ENCODE measurements at regions not wholly inside any gene's neighbourhood (a gene's known extent, or its start where the extent isn't known, plus 50 kb on each side); places are given as distances from the start of the nearest gene placed in this dataset.
"Not testable (repeated sequence)": the region's sequence is repeated elsewhere in the genome, so short reads cannot be mapped to it uniquely, and the experiment has no call there.

- no peak for DNase-seq (ENCODE audit: low read depth, low spot score)
Measured at GRCh38 chr6:155782739-155783459, 327.3 kb upstream of the NOX3 start.

DNA sequence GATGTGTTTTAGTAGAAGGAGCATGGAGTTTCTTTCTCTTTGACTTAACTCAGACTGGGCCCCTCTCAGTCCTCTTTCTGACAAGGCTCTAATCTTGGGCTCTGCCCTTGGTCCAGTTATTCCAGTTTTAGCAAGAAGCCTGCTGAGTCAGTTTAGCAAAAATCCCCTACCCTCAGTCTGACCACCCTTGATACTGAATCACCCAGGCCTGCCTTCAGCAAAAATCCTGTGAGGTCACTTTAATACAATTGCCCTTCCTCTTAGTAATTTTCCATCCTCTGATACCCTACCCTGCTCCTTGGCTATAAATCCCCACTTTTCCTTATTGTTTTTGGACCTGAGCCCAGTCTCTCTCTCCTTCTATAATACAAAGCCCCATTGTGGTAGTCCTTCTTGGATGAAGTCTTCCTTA is 326.7 kb upstream of the NOX3 start:
- no peak for DNase-seq (ENCODE audit: low read depth, low spot score)

DNA sequence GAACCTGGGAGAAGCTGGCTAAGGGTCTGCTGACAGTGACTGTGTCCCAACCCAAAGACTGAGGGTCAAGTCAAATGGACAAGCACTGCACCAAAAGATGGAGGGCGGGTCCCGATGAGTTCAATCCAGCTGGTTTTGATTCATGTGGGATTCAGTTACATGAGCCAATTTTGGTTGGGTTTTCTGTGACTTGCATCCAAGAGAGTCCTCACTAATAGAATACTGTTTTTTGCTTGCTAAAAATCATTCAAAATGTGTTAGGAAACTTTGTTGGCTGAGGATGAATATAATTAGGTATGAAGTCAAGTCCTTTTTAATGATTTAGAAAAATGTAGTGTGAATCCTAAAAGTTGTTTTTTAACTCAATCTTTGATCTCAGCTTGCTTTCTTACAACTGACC is 323.8 kb upstream of the NOX3 start:
- no peak for DNase-seq (ENCODE audit: low read depth, low spot score)

- DNase-seq (ENCODE audit: low read depth, low spot score), result no peak
Measured at GRCh38 chr6:155778336-155778735, 322.7 kb upstream of the NOX3 start.

GRCh38 chr6:155771822-155772221 is 316.2 kb upstream of the NOX3 start:
- no peak for DNase-seq (ENCODE audit: low read depth, low spot score)

GRCh38 chr6:155770856-155771255 is 315.2 kb upstream of the NOX3 start:
- no peak for DNase-seq (ENCODE audit: low read depth, low spot score)

- no peak for DNase-seq (ENCODE audit: low read depth, low spot score)
Measured at GRCh38 chr6:155770313-155770712, 314.7 kb upstream of the NOX3 start.

- DNase-seq (ENCODE audit: low read depth, low spot score), result no peak
Measured at GRCh38 chr6:155765275-155766194, 309.9 kb upstream of the NOX3 start.

DNA sequence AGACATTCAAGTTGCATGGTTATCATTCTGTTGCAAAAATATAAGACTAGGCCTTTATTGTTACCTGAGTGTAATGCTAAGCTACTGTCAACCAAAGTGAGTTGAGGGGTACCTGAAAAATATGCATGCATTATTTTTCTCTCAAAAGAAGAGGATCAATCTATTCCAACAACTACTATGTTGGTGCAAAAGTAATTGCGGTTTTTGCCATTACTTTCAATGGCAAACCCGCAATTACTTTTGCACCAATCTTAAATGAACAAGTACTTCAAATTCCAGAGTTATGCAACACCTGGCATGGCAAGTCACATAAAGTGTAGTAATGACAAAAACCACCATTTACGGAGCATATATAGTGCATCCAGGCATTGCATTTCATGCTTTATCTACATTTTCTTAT is 307.0 kb upstream of the NOX3 start:
- DNase-seq (ENCODE audit: low read depth, low spot score), result no peak

GRCh38 chr6:155755452-155755851 is 299.8 kb upstream of the NOX3 start:
- DNase-seq (ENCODE audit: low read depth, low spot score), result no peak

GRCh38 chr6:155748778-155749177 is 293.1 kb upstream of the NOX3 start:
- not testable (repeated sequence) for DNase-seq (ENCODE audit: low read depth, low spot score)

GRCh38 chr6:155747491-155747890 is 291.9 kb upstream of the NOX3 start:
- DNase-seq (ENCODE audit: low read depth, low spot score), result no peak

DNA sequence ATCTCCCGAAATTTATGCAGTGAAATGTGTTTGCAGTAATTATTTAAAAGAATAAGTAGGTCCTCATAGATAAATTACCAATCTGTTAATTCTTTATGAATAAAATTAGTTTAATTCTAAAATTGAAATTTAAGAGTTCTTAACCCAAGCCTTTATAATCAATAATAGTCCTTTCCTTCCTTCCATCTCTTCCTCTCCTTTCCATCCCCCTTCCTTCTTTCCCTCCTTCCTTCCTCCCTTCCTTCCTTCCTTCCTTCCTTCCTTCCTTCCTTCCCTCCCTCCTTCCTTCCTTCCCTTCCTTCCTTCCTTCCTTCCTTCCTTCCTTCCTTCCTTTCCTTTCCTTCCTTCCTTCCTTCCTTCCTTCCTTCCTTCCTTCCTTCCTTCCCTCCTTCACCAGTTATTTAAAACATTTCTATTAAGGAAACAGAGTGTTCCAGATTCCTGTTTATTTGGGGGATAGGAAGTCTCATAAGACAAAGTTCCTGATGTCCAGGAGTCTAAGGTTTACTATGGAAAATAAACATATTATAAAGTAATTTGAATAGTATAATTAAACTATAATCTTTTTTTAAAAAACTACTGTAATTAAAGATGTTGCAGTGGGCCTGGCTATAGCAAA is 285.3 kb upstream of the NOX3 start:
- DNase-seq (ENCODE audit: low read depth, low spot score), result no peak

DNA sequence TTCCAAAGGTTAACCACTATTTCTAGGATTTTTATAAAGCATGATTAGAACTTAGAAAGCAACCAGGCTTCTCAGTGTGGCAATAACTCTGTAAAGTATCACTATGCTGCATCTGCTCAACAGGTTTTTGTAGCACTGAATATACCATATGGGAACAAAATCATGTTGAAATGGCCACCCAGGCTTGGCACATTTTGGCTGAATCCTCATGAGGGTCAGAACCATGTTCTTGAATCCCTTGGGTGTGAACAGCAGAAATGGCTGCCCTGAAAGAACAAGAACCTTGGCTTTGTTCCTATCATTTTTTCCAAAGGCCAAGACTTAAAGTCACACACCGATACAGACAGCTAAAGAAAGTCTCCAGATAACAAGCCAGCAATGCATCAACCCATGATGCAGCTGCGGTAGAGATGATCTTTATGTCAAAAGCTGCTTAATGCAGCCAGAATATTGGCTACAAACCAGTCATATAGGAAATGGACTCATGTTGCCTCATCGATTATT is 283.0 kb upstream of the NOX3 start:
- no peak for DNase-seq (ENCODE audit: low read depth, low spot score)

DNA sequence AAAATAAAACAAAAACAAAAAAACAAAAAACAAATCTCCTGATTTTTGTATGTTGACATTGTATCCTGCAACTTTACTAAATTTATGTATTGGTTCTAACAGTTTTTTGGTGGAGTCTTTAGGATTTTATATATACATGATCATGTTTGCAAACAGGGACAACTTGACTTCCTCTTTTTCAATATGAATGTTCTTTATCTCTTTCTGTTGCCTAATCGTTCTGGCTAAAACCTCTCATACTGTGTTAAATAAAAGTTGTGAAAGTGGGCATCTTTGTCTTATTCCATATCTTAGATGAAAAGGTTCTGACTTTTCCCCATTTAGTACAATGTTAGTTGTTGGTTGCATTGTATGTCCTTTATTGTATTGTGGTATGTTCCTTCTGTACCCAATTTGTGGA is 261.7 kb upstream of the NOX3 start:
- DNase-seq (ENCODE audit: low read depth, low spot score), result no peak

DNA sequence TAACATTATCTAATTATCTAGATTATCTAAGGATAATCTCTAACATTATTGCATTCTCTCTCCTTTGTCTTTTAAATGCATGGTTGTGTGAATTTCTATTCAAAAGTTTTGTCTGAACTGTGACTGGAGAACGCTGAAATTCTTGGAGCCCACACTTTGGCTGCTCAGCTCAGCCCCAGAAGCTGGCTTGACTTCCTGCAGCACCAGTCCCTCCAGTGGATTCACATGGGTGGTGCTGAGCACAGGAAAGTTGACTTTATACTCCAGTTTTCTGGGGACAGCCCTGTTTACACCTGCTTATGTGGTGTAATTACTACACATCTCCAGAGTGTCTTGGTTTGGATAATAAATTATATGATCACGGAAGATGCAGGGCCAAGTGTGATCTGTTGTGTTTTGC is 255.1 kb upstream of the NOX3 start:
- DNase-seq (ENCODE audit: low read depth, low spot score), result no peak

DNA sequence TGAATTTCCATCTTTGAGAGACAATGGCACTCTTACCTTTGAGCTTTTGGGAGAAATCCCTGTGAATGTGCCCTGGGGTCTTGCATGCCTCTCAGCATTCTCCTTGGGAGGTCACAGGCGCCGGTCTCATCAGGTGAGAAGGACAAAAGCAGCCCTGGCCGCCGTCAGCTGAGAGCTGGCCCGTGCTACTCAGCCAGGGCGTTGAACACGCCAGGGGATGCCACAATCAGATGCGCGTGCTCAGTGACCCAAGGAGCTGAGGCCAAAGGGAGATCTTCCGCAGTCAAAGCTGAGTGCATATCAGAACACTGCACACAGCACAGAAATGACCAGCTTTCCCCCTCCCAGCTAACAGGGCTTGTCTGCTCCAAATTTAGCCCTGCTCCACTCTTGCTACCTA is 253.6 kb upstream of the NOX3 start:
- no peak for DNase-seq (ENCODE audit: low read depth, low spot score)

DNA sequence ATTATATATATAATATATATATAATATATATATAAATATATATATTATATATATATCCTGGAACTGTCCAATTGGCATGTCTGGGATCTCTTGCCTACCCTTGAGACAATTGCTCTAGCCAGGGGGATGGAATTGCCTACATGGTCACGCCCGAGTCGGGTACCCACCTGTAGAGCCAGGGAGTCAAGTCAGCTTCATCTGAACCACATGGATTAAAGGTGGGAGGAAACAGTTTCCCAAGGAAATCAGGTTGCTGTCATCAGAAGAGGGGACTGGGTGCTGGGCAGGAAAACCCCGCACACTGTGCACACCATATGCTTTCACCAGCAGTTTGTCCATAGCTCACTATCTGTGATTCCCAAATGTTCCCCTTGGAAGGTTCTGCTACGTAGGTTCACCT is 252.5 kb upstream of the NOX3 start:
- no peak for DNase-seq (ENCODE audit: low read depth, low spot score)

DNA sequence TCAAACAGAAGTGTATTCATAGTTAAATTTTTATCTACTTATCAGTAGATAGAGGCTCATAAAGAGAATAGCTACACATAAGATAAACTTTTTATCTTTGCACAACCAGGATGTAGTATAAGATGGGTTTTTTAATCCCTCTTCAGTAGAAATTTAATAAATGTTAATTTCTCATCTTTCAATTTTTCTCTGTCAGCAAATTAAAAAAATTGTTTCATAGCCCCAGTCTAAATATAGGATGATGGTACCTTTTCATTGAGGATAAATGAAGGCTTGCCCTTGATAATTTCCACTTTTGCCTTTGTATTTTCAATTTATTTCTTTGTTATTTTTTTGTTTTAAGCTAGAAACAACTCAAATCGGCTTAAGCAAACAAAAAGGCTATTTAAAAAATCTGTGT is 251.2 kb upstream of the NOX3 start:
- DNase-seq (ENCODE audit: low read depth, low spot score), result no peak

DNA sequence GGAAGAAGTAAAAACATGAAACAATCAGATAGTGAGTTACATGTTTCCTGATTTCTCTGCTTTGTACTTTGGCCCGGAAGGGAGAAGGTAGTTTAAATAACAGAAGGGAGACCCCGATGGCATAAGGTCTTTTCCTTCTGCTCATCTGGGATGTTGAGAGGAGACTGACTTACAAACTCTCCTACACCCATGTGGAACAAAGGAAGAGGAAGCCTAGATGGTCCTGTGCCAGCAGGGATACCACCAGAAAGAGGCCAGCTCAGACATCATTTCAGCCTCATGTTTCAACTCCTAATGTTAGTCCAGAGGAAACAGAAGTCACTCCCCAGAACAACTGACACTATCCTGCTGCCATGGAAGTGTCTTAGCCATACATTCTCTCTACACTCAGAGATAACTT is 250.7 kb upstream of the NOX3 start:
- no peak for DNase-seq (ENCODE audit: low read depth, low spot score)

GRCh38 chr6:155701342-155701741 is 245.7 kb upstream of the NOX3 start:
- DNase-seq (ENCODE audit: low read depth, low spot score), result no peak

GRCh38 chr6:155695495-155695894 is 239.9 kb upstream of the NOX3 start:
- DNase-seq (ENCODE audit: low read depth, low spot score), result no peak
